ENCODE measurements at regions not wholly inside any gene's neighbourhood (a gene's known extent, or its start where the extent isn't known, plus 50 kb on each side); places are given as distances from the start of the nearest gene placed in this dataset.
"Not testable (repeated sequence)": the region's sequence is repeated elsewhere in the genome, so short reads cannot be mapped to it uniquely, and the experiment has no call there.

GRCh38 chr9:40174035-40174434 is 818.6 kb downstream of the SPATA31A1 start:
- not testable (repeated sequence) for H3K9me3 ChIP-seq (ENCODE audit: control insufficient read depth, insufficient read depth, low read length); H3K36me3 ChIP-seq (ENCODE audit: control insufficient read depth, insufficient read depth, low read length); H3K4me3 ChIP-seq (ENCODE audit: low read depth, low read length); H3K27ac ChIP-seq (ENCODE audit: low read depth, low read length); H3K27me3 ChIP-seq (ENCODE audit: control insufficient read depth, insufficient read depth, low read length); H3K4me1 ChIP-seq (ENCODE audit: control insufficient read depth, insufficient read depth, low read length); DNase-seq (ENCODE audit: low read depth in 4 of 6, low spot score in 6 of 6)
- no CpG with 5 or more reads among the region's 4 CpGs for WGBS (ENCODE audit: insufficient coverage)

- not testable (repeated sequence) for H3K4me1 ChIP-seq (ENCODE audit: control insufficient read depth, insufficient read depth, low read length); H3K4me3 ChIP-seq (ENCODE audit: low read depth, low read length); H3K27me3 ChIP-seq (ENCODE audit: control insufficient read depth, insufficient read depth, low read length); H3K36me3 ChIP-seq (ENCODE audit: control insufficient read depth, insufficient read depth, low read length); H3K27ac ChIP-seq (ENCODE audit: low read depth, low read length); DNase-seq (ENCODE audit: low read depth in 4 of 6, low spot score in 6 of 6); H3K9me3 ChIP-seq (ENCODE audit: control insufficient read depth, insufficient read depth, low read length)
- WGBS (ENCODE audit: insufficient coverage): no CpG with 5 or more reads among the region's 23 CpGs
Observed at GRCh38 chr9:40177403-40177802, 821.9 kb downstream of the SPATA31A1 start.

- H3K27me3 ChIP-seq (ENCODE audit: control insufficient read depth, insufficient read depth, low read length); H3K9me3 ChIP-seq (ENCODE audit: control insufficient read depth, insufficient read depth, low read length); H3K36me3 ChIP-seq (ENCODE audit: control insufficient read depth, insufficient read depth, low read length); H3K4me1 ChIP-seq (ENCODE audit: control insufficient read depth, insufficient read depth, low read length); DNase-seq (ENCODE audit: low read depth in 4 of 6, low spot score in 6 of 6); H3K4me3 ChIP-seq (ENCODE audit: low read depth, low read length); H3K27ac ChIP-seq (ENCODE audit: low read depth, low read length): not testable (repeated sequence)
- WGBS (ENCODE audit: insufficient coverage): no CpG with 5 or more reads among the region's 5 CpGs
Observed at GRCh38 chr9:40191403-40191802, 835.9 kb downstream of the SPATA31A1 start.

- H3K36me3 ChIP-seq (ENCODE audit: control insufficient read depth, insufficient read depth, low read length); H3K27ac ChIP-seq (ENCODE audit: low read depth, low read length); H3K4me3 ChIP-seq (ENCODE audit: low read depth, low read length); H3K9me3 ChIP-seq (ENCODE audit: control insufficient read depth, insufficient read depth, low read length); DNase-seq (ENCODE audit: low read depth in 4 of 6, low spot score in 6 of 6); H3K4me1 ChIP-seq (ENCODE audit: control insufficient read depth, insufficient read depth, low read length); H3K27me3 ChIP-seq (ENCODE audit: control insufficient read depth, insufficient read depth, low read length): not testable (repeated sequence)
- no CpG with 5 or more reads among the region's 2 CpGs for WGBS (ENCODE audit: insufficient coverage)
Observed at GRCh38 chr9:40192162-40192561, 836.7 kb downstream of the SPATA31A1 start.

GRCh38 chr9:40196165-40196714 is 840.8 kb downstream of the SPATA31A1 start:
- WGBS (ENCODE audit: insufficient coverage): no CpG with 5 or more reads among the region's 15 CpGs

GRCh38 chr9:40196803-40197202 is 841.3 kb downstream of the SPATA31A1 start:
- H3K9me3 ChIP-seq (ENCODE audit: control insufficient read depth, insufficient read depth, low read length); H3K27ac ChIP-seq (ENCODE audit: low read depth, low read length); H3K36me3 ChIP-seq (ENCODE audit: control insufficient read depth, insufficient read depth, low read length); H3K4me1 ChIP-seq (ENCODE audit: control insufficient read depth, insufficient read depth, low read length); H3K4me3 ChIP-seq (ENCODE audit: low read depth, low read length); DNase-seq (ENCODE audit: low read depth in 4 of 6, low spot score in 6 of 6); H3K27me3 ChIP-seq (ENCODE audit: control insufficient read depth, insufficient read depth, low read length): not testable (repeated sequence)
- no CpG with 5 or more reads among the region's 18 CpGs for WGBS (ENCODE audit: insufficient coverage)

More at GRCh38 chr9:40196165-40196714, 840.8 kb downstream of the SPATA31A1 start:
- not testable (repeated sequence) for H3K27me3 ChIP-seq (ENCODE audit: control insufficient read depth, insufficient read depth, low read length); H3K27ac ChIP-seq (ENCODE audit: low read depth, low read length); H3K36me3 ChIP-seq (ENCODE audit: control insufficient read depth, insufficient read depth, low read length); H3K4me1 ChIP-seq (ENCODE audit: control insufficient read depth, insufficient read depth, low read length); H3K4me3 ChIP-seq (ENCODE audit: low read depth, low read length); DNase-seq (ENCODE audit: low read depth in 4 of 6, low spot score in 6 of 6); H3K9me3 ChIP-seq (ENCODE audit: control insufficient read depth, insufficient read depth, low read length)

- peak in 1 of 6 donors; percentile 43 for DNase-seq (ENCODE audit: low read depth in 4 of 6, low spot score in 6 of 6)
- H3K27ac ChIP-seq (ENCODE audit: low read depth, low read length); H3K36me3 ChIP-seq (ENCODE audit: control insufficient read depth, insufficient read depth, low read length); H3K4me1 ChIP-seq (ENCODE audit: control insufficient read depth, insufficient read depth, low read length); H3K27me3 ChIP-seq (ENCODE audit: control insufficient read depth, insufficient read depth, low read length); H3K9me3 ChIP-seq (ENCODE audit: control insufficient read depth, insufficient read depth, low read length); H3K4me3 ChIP-seq (ENCODE audit: low read depth, low read length): not testable (repeated sequence)
- no CpG with 5 or more reads among the region's 33 CpGs for WGBS (ENCODE audit: insufficient coverage)
Observed at GRCh38 chr9:40221596-40222233, 866.2 kb downstream of the SPATA31A1 start.

- H3K9me3 ChIP-seq (ENCODE audit: control insufficient read depth, insufficient read depth, low read length); H3K27me3 ChIP-seq (ENCODE audit: control insufficient read depth, insufficient read depth, low read length); H3K4me1 ChIP-seq (ENCODE audit: control insufficient read depth, insufficient read depth, low read length); H3K27ac ChIP-seq (ENCODE audit: low read depth, low read length); H3K36me3 ChIP-seq (ENCODE audit: control insufficient read depth, insufficient read depth, low read length): not testable (repeated sequence)
- DNase-seq (ENCODE audit: low read depth in 4 of 6, low spot score in 6 of 6): peak in 2 of 6 donors; percentile 5 to 64
- WGBS (ENCODE audit: insufficient coverage): 0% methylated on average over 3 of the region's 43 CpGs
- peak overlapping the region; percentile 42 for H3K4me3 ChIP-seq (ENCODE audit: low read depth, low read length)
Observed at GRCh38 chr9:40222617-40223200, 867.2 kb downstream of the SPATA31A1 start.

- not testable (repeated sequence) for H3K27ac ChIP-seq (ENCODE audit: low read depth, low read length); DNase-seq (ENCODE audit: low read depth in 4 of 6, low spot score in 6 of 6); H3K9me3 ChIP-seq (ENCODE audit: control insufficient read depth, insufficient read depth, low read length); H3K36me3 ChIP-seq (ENCODE audit: control insufficient read depth, insufficient read depth, low read length); H3K27me3 ChIP-seq (ENCODE audit: control insufficient read depth, insufficient read depth, low read length); H3K4me1 ChIP-seq (ENCODE audit: control insufficient read depth, insufficient read depth, low read length)
- peak overlapping the region; percentile 42 for H3K4me3 ChIP-seq (ENCODE audit: low read depth, low read length)
- WGBS (ENCODE audit: insufficient coverage): no CpG with 5 or more reads among the region's 33 CpGs
Observed at GRCh38 chr9:40223353-40223752, 867.9 kb downstream of the SPATA31A1 start.

Measured in spinal cord (tissue), 9 donors.